Pancreas (tissue), 10 donors: ENCODE measurements at regions not wholly inside any gene's neighbourhood (a gene's known extent, or its start where the extent isn't known, plus 50 kb on each side); places are given as distances from the start of the nearest gene placed in this dataset.

Experiments
- ATAC-seq, 4 donors: fragments of 200-7000 bp; cut with Tn5 transposase; one replicate each; pipeline versions ENCODE4 v1.8.0 to v1.9.1; 2020; ENCODE audit warnings: mild to moderate bottlenecking in 4 of 4, moderate library complexity in 4 of 4
- DNase-seq, 6 donors: peaks; one replicate each; pipeline ENCODE4 v3.0.0-alpha.2; 2020
- FAIRE-seq: peaks from 2 replicates; lab custom pipeline; 2012; peaks lifted over from hg19 to GRCh38; lab: Jason Lieb, UNC
- H3K27ac ChIP-seq, 4 donors: fragments of 200-600 bp; sonication (generic); 1 replicate in 3 of 4; 2 replicates in 1 of 4; pipeline versions ENCODE4 v1.5.0 to v1.8.0; 2020
- H3K27me3 ChIP-seq, 4 donors: fragments of 200-600 bp; one replicate each; pipeline ENCODE4 v1.8.0; 2021
- H3K36me3 ChIP-seq, 3 donors: fragments of 200-600 bp; sonication (generic) in 1 of 3; one replicate each; pipeline versions ENCODE4 v1.5.0 to v1.8.0; 2020 to 2021
- H3K4me1 ChIP-seq, 3 donors: fragments of 200-600 bp; one replicate each; pipeline ENCODE4 v1.8.0; 2021
- H3K4me3 ChIP-seq, 4 donors: fragments of 200-600 bp; sonication (generic) in 2 of 4; one replicate each; pipeline versions ENCODE4 v1.5.0 to v1.8.0; 2020 to 2021
- H3K9me3 ChIP-seq, 4 donors: fragments of 200-600 bp; one replicate each; pipeline ENCODE4 v1.8.0; 2021
- WGBS, 2 donors: extraction: QIAGEN DNeasy Blood & Tissue Kit; methylation state at CpG; one replicate each; pipeline ENCODE4 v1.1.7; 2013; 5-methylcytosine and 5-hydroxymethylcytosine counted together
- intact Hi-C, 3 donors: fragments of 100-400 bp; cut with DNase I; formaldehyde crosslinking; loops; one replicate each; pipeline versions ENCODE4 v1.11.1 to v1.14.2; 2022
- TF ChIP-seq, protein P1 (sequence below), 4 donors: fragments of 200-600 bp; sonication (generic) in 3 of 4; IDR thresholded peaks; one replicate each; pipeline versions ENCODE4 v1.5.0 to v1.8.0; 2021; ENCODE audit warnings: antibody characterized with exemption in 4 of 4
- donor health status: healthy with polysubstance abuse.
- donor health status: DM: no; HTN: no; CAD: no; lungs with moderate emphysema.
- donor health status: DM: no; HTN: no; CAD: no.
- donor health status: control.
- donor health status: control.
- donor health status: Bipolar disorder and iron deficiency.
- donor health status: DM: yes; HTN: yes; CAD: no.
- donor health status: DM: no; HTN: no; CAD: no.
- donor health status: DM: no; HTN: no; CAD: no.
- donor health status: DM: yes; HTN: yes; CAD: no.

DNA sequence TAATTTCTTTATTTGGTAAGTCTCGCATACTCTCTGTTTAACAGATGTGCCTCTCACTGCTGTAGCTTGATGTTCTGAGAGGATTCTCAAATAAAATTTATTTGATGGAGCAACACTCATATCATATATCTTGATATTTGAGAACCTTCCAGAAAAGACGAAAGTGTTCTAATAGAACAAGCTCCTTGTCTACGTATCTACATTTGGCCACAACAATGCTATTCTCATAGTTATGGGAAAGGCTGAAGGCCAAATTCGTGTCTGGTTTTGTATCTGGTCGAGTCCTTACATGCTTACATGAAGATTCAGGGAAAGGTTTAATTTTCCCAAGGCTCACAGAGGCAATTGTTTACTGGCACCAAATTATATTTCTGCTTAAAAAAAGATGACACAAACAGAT, 186.7 kb upstream of the SLC38A2 start:
- peaks cover 0 to 3% (median 0%) of the 10 kb centered on the region in 3 donors for H3K4me1 ChIP-seq
- no peaks in the 10 kb centered on the region for H3K27me3 ChIP-seq
- no peak overlapping the region for H3K27ac ChIP-seq
- intact Hi-C loops = no loop called here
- FAIRE-seq = no peak
- no peaks in the 10 kb centered on the region for H3K36me3 ChIP-seq
- TF ChIP-seq, protein P1, sequence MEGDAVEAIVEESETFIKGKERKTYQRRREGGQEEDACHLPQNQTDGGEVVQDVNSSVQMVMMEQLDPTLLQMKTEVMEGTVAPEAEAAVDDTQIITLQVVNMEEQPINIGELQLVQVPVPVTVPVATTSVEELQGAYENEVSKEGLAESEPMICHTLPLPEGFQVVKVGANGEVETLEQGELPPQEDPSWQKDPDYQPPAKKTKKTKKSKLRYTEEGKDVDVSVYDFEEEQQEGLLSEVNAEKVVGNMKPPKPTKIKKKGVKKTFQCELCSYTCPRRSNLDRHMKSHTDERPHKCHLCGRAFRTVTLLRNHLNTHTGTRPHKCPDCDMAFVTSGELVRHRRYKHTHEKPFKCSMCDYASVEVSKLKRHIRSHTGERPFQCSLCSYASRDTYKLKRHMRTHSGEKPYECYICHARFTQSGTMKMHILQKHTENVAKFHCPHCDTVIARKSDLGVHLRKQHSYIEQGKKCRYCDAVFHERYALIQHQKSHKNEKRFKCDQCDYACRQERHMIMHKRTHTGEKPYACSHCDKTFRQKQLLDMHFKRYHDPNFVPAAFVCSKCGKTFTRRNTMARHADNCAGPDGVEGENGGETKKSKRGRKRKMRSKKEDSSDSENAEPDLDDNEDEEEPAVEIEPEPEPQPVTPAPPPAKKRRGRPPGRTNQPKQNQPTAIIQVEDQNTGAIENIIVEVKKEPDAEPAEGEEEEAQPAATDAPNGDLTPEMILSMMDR (IDR thresholded peaks at IDR 0.05) = no peak
- no peak for ATAC-seq
- WGBS, 2 donors = 76 to 79% methylated on average over 5 of the region's 5 CpGs
- H3K9me3 ChIP-seq = no peaks in the 10 kb centered on the region
- H3K4me3 ChIP-seq = no peak overlapping the region
- no peak for DNase-seq

DNA sequence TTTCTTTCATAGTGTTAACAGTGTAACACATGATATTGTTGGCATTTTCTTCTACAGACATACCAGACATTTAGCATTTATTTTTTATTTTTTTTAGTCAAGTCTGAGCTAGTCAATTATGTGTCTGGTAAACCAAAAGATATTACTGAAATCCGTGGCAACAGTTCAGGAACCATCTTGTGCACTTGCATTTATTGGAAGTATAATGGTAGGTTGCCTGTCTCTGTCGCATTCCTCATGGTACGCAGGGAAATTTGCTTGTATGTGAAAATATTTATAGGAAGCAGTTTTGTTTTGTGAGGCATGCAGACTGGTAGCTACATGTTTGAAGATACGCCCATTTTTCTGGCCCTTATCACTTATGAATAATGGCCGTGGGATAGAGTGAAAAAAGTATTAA, 186.1 kb upstream of the SLC38A2 start:
- TF ChIP-seq, protein P1 (IDR thresholded peaks at IDR 0.05) = no peak
- no peaks in the 10 kb centered on the region for H3K9me3 ChIP-seq
- intact Hi-C loops = no loop called here
- H3K27ac ChIP-seq = no peak overlapping the region
- FAIRE-seq = peak; percentile 13
- WGBS, 2 donors = 93 to 96% methylated on average over 5 of the region's 5 CpGs
- no peaks in the 10 kb centered on the region for H3K36me3 ChIP-seq
- ATAC-seq = no peak
- peaks cover 0 to 3% (median 0%) of the 10 kb centered on the region in 3 donors for H3K4me1 ChIP-seq
- no peak for DNase-seq
- H3K27me3 ChIP-seq = no peaks in the 10 kb centered on the region
- no peak overlapping the region for H3K4me3 ChIP-seq

DNA sequence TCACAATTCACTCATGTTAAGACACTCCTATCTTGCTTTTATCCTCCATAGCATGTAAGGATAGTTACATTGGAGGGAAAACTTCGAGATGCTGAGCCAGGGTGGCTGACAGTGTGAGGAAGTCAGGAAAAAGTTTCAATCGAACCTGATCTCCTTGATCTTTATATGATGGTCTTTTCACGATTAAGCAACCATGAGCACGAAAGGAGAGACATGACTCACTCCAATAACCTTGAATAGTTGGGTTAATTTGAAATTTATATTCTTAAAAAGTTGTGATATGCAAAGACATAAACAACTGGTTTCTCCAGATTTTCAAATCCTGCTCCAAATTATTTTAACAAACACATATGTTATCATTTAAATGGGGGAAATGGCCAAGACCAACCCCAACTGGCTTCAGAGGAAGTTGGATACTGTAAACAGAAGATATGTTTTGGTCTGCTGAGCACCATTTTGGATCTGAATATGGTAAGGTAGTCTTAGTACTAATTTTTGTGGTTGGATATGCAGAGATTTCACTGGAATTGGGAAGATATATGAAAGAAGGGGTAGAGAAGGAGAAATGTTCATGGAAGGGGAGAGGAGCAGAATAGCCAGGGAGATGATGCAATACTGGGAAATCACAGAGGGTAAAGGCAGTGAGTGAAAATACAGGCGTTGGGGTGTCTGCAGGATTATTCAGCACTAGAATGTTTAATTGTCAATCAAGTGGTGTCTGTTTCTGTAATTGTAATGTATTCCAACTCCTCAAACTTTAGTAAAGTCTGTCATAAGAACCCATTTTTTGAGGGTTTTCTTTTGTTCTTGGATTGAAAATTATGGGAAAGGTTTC, 185.2 kb upstream of the SLC38A2 start:
- no peak for ATAC-seq
- Histone ChIP-seq H3K4me3 (no peak overlapping the region), H3K27ac (no peak overlapping the region), H3K9me3 (no peaks in the 10 kb centered on the region), H3K4me1 (peaks cover 0 to 3% (median 0%) of the 10 kb centered on the region in 3 donors), H3K36me3 (no peaks in the 10 kb centered on the region), H3K27me3 (no peaks in the 10 kb centered on the region)
- TF ChIP-seq, protein P1 (IDR thresholded peaks at IDR 0.05) = no peak
- intact Hi-C loops = no loop called here
- FAIRE-seq = no peak
- 83 to 86% methylated on average over 5 of the region's 5 CpGs for WGBS, 2 donors
- no peak for DNase-seq

DNA sequence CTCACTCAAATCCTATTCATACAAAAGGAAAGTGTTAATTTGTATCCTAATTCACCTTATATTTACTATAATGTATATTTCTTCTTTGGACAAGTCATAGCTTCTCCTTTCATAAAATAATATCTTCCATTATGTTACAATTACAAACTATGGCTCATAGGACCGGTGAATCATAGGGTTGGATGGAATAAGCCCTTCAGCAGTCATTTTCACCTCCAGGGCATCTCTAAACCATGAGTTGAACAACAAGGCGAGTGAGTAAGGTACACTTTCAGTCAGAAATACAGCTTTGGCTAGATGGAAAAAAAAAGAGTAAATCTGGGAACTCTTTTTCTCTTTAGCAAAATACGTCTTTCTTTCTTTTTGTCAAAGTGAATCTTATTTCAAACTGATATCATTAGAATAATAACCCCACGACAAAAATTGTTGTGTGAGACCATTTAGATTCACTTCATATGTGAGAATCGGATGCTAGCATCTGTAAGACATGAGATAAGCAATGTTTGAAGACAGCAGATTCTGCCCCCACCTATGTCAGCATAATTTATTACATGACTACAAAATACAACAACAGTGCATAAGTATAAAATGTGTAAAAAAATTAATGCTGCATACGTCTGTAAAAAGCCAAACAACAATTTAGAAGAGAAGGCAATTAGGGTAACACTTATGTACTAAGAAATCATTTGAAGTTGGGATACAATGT, 184.4 kb upstream of the SLC38A2 start:
- no peaks in the 10 kb centered on the region for H3K36me3 ChIP-seq
- DNase-seq = no peak
- 93% methylated on average over 6 of the region's 6 CpGs for whole genome bisulfite sequencing, 2 donors
- TF ChIP-seq, protein P1 (IDR thresholded peaks at IDR 0.05) = no peak
- intact Hi-C loops = no loop called here
- no peak overlapping the region for H3K4me3 ChIP-seq
- FAIRE-seq = no peak
- no peak for ATAC-seq
- no peak overlapping the region for H3K27ac ChIP-seq
- no peaks in the 10 kb centered on the region for H3K27me3 ChIP-seq
- peaks cover 0 to 3% (median 0%) of the 10 kb centered on the region in 3 donors for H3K4me1 ChIP-seq
- H3K9me3 ChIP-seq = no peaks in the 10 kb centered on the region
